NCI-H2196 (cell line): ENCODE measurements at regions not wholly inside any gene's neighbourhood (a gene's known extent, or its start where the extent isn't known, plus 50 kb on each side); places are given as distances from the start of the nearest gene placed in this dataset.

Source experiments
- DNase-seq: peaks from one replicate; lab custom pipeline; 2025; ENCODE audit not compliant: unreplicated experiment; lab: John Stamatoyannopoulos, UW

GRCh38 chr11:119941636-119942411 is 196.1 kb downstream of the TRIM29 start:
- DNase-seq: no peak

- no peak for DNase-seq
Observed at GRCh38 chr11:119941171-119941570, 196.7 kb downstream of the TRIM29 start.

DNA sequence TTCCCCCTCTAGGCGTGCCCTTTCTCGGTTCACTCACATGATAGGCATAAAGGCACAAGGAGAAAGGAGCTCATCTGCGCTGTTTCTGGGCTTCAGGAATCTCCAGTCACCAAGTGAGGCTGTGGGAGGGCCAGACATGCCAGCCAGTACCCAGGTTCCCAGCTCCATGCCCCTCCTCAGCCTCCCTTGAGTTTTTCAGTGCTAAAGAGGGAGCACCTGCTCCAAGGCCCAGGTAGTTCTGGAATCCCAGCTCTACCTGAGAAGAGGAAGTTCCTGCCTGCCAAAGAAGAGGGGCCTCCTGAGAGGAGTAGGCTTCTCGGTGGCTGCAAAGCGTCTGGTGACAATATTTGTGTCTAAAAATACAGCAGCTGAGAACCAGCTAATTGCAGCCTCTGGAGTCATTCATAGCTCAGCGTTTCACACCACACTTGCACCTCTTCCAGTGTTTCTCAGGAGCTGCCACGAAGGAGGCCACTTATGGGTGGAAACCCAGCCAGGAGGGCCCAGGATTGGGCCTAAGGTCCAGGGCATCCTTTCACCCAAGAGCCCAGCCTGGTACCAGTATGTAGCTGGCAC is 197.4 kb downstream of the TRIM29 start:
- no peak for DNase-seq

DNA sequence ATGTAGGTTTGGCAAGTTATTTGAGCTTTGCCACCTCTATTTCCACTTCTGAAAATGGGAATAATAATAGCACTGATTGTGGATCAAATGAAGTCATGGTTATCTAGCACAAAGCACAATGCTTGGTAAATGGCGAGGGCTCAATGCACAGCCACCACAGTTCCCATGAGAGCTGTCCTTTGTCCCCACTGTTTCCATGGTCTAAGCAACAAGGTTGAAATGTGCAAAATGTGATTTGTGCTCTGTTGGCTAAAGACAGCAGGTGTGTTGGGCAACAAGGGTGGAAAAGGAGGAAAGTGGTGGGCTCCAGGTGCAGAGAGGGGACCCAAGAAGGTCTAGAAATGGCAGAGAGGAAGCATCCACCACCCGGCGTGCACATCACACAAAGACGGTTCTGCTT is 200.5 kb downstream of the TRIM29 start:
- no peak for DNase-seq

- no peak for DNase-seq
Observed at GRCh38 chr11:119936426-119936825, 201.5 kb downstream of the TRIM29 start.

DNA sequence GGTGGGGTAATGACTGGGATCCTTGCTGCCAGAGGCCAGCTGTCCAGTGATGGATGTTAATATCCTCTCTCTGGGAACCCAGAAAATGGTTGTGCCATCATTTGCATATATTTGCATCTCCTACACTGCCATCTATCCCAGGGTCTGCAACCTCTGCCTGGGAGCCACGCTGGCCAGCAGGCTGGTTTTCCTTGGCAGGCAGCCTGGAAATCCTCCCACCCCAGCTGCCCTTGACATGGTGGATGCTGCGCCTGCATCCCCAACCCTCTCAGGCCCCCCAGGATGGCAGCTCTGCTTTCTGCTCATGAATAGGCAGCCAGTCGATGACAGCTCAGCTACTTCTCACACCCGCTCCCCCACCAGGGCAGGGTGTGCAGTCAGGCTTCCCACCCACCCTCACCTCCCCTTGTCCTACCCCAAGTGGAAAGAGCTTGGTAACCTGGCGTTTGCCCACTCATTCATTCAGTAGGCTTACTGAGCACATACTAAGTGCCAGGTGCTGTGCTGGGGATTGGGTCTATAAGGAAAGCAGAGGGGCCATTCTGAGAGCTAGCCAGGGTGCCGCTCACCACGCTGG is 202.5 kb downstream of the TRIM29 start:
- no peak for DNase-seq

- DNase-seq: no peak
Observed at GRCh38 chr11:119934866-119935265, 203.0 kb downstream of the TRIM29 start.

DNA sequence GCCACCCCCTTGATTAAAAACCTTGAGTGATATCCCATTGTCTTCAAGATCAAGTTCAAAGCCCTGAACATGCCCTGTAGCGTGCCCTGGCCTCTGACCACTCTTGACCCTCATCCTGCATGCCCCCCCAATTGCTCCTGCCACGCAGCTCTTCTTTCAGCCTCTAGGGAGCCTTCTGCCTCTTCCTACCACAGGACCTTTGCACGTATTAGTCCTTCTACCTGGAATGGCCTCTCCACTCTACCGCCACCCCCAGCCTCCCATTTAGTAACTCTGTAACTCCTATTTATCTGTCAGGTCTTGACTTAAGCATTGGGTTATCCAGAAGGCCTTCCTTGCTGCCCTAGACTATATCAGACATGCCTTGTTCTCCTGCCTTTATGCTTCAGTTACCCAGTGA is 203.6 kb downstream of the TRIM29 start:
- DNase-seq: no peak

DNA sequence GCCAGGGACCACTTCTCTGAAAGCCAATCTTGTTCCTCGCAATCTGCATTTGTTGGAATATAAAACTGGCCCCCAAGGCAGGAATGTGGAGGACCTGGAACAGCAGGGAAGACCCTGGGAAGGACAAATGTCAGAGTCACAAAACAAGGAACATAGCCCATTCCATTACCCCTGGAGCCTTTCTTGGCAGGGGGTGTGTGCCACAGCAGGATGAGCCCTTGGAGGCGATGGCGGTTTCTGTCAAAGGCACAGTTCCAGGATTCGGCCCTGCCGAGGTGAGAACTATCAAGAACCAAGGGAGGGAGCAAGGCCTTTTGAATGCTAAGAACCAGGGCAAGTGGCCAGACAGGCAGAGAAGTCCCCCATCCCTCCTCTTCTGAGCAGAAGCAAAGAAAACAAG is 204.3 kb downstream of the TRIM29 start:
- DNase-seq: no peak

DNA sequence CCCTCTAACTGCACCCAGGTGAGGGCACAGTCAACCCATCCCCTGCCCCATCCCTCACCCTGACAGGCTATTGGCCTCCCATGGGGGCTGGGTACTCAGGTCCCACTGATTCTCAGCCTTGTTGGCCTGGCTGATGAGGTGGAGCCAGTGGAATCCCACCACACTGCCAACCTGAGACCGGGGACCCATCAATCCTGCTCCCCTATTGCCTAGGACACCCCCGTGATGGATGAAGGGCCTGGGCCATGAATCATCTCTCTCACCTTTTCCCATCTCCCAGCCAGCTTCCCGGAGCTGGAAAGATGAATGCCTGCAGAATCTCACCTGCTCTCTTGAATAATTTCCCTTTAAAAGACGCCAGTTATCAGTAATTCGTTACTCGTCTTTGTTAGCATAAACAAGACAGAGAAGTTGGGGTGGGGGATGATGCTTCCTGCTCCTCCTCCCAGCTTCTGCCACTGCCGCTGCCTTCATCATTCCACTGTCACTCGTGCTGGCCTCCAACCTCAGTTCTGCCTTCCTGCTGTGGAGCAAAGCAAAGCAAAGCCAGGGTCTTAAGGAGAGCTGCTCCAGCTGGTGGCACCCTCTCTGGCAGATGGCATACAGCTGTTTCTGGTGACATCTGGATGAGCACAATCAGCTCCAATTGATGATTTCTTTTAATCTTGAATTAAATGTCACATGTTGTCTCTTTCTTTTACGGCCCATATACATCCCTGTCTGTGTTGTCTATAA is 204.0 kb upstream of the NECTIN1 start:
- no peak for DNase-seq

DNA sequence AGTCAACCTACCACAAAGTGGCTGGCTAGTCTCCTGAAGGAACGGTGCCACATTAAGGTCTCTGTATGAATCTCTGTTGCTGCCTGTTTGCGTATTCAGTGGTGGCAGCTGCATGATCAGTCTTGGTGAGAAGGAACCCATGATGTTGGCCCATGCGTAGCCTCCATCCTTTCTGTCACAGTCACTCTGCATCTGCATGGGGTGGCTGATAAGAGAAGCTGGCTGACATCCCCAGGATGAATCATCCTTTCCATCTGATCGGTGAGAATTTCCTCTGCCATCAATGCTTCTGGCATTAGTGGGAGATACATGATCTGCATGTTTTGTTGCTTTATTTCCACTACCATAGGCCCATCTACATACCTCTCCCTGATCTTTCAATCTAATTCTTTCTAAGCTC is 199.0 kb upstream of the NECTIN1 start:
- DNase-seq: no peak

DNA sequence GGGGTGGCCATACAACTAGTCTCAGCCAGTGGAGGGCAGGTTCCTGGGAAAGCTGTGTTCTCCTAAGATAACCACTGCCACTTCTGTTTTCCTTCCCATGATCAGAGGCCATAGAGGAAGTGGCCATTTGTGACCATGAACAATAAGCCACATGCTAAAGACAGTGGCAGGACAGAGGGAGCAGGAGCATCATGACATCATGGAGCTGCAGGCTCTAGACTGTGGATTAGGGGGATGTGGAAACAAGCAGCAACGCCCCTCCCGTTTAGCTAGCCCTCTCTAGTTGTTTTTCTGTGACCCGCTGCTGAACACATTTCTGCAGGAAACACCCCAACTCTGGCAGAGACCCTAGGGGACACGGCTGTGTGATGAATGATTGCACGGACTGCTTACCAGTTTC is 195.0 kb upstream of the NECTIN1 start:
- DNase-seq: no peak

- DNase-seq: no peak
Observed at GRCh38 chr11:119921571-119921970, 192.6 kb upstream of the NECTIN1 start.

- DNase-seq: no peak
Observed at GRCh38 chr11:119920666-119921387, 191.8 kb upstream of the NECTIN1 start.

- no peak for DNase-seq
Observed at GRCh38 chr11:119919656-119920055, 190.7 kb upstream of the NECTIN1 start.

GRCh38 chr11:119918347-119918746 is 189.3 kb upstream of the NECTIN1 start:
- DNase-seq: no peak

GRCh38 chr11:119916568-119916967 is 187.6 kb upstream of the NECTIN1 start:
- no peak for DNase-seq

DNA sequence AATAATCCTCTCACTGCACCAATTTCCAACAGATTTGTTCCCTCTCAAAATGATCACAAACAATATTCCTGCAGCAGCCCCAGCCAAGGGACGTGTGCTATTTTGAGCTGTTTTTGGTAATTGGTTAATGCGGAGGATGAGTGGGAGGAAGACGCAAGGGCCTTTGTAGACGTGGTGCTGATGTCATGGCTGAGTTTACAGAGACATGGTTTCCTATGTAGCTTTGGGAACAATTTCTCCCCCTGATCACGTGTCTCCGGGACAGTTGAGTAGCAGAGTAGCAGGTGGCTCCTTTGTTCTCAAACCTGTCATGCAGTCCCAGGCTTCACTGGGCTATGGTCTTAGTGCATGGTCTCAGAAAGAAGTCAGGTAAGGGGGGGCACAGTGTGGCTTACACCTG is 183.2 kb upstream of the NECTIN1 start:
- peak; percentile 33 for DNase-seq

- DNase-seq: no peak
Observed at GRCh38 chr11:119910650-119911049, 181.7 kb upstream of the NECTIN1 start.

- DNase-seq: no peak
Observed at GRCh38 chr11:119910051-119910450, 181.1 kb upstream of the NECTIN1 start.

- no peak for DNase-seq
Observed at GRCh38 chr11:119909495-119909894, 180.5 kb upstream of the NECTIN1 start.
